Spinal cord (tissue), 9 donors: ENCODE measurements at regions not wholly inside any gene's neighbourhood (a gene's known extent, or its start where the extent isn't known, plus 50 kb on each side); places are given as distances from the start of the nearest gene placed in this dataset.

Experiments
- DNase-seq, 6 donors: peaks; one replicate each; pipeline versions ENCODE4 v3.0.0 to v3.0.0-alpha.2; 2013 to 2015; ENCODE audit warnings: low spot score in 6 of 6, low read depth in 4 of 6
- H3K27ac ChIP-seq: one replicate; pipeline ENCODE4 v1.5.1; 2013; ENCODE audit warnings: low read depth, low read length, control low read depth
- H3K27me3 ChIP-seq: one replicate; pipeline ENCODE4 v1.6.1; 2013; ENCODE audit warnings: low read length; ENCODE audit not compliant: control insufficient read depth, insufficient read depth
- H3K36me3 ChIP-seq: one replicate; pipeline ENCODE4 v1.6.1; 2013; ENCODE audit warnings: low read length; ENCODE audit not compliant: control insufficient read depth, insufficient read depth
- H3K4me1 ChIP-seq: one replicate; pipeline ENCODE4 v1.6.1; 2013; ENCODE audit warnings: low read length; ENCODE audit not compliant: control insufficient read depth, insufficient read depth
- H3K4me3 ChIP-seq: one replicate; pipeline ENCODE4 v1.5.1; 2013; ENCODE audit warnings: low read depth, low read length, control low read depth
- H3K9me3 ChIP-seq: one replicate; pipeline ENCODE4 v1.6.1; 2013; ENCODE audit warnings: low read length; ENCODE audit not compliant: control insufficient read depth, insufficient read depth
- WGBS: methylation state at CpG from one replicate; pipeline ENCODE4 v1.1.5; 2013; ENCODE audit warnings: missing lambda C conversion rate; ENCODE audit not compliant: insufficient coverage; 5-methylcytosine and 5-hydroxymethylcytosine counted together
- donor health status: healthy.

- no peak overlapping the region for H3K4me3 ChIP-seq
- no peak overlapping the region for H3K27ac ChIP-seq
- no peaks in the 10 kb centered on the region for H3K4me1 ChIP-seq
- H3K27me3 ChIP-seq: no peaks in the 10 kb centered on the region
- no peak for DNase-seq
- H3K36me3 ChIP-seq: no peaks in the 10 kb centered on the region
- WGBS: 100% methylated on average over 1 of the region's 4 CpGs
- no peaks in the 10 kb centered on the region for H3K9me3 ChIP-seq
Measured at GRCh38 chr18:60984510-60984909, 348.7 kb upstream of the CDH20 start.

GRCh38 chr18:60987963-60988362 is 345.3 kb upstream of the CDH20 start:
- no peak overlapping the region for H3K27ac ChIP-seq
- no peaks in the 10 kb centered on the region for H3K36me3 ChIP-seq
- no peaks in the 10 kb centered on the region for H3K27me3 ChIP-seq
- H3K4me1 ChIP-seq: no peaks in the 10 kb centered on the region
- no CpG with 5 or more reads among the region's 1 CpG for WGBS
- no peak for DNase-seq
- no peak overlapping the region for H3K4me3 ChIP-seq
- no peaks in the 10 kb centered on the region for H3K9me3 ChIP-seq

GRCh38 chr18:60996326-60996725 is 336.9 kb upstream of the CDH20 start:
- DNase-seq: no peak
- H3K4me3 ChIP-seq: no peak overlapping the region
- no peaks in the 10 kb centered on the region for H3K9me3 ChIP-seq
- WGBS: no CpG with 5 or more reads among the region's 1 CpG
- H3K36me3 ChIP-seq: no peaks in the 10 kb centered on the region
- no peaks in the 10 kb centered on the region for H3K27me3 ChIP-seq
- no peaks in the 10 kb centered on the region for H3K4me1 ChIP-seq
- no peak overlapping the region for H3K27ac ChIP-seq

GRCh38 chr18:60996822-60997221 is 336.4 kb upstream of the CDH20 start:
- H3K9me3 ChIP-seq: no peaks in the 10 kb centered on the region
- no peaks in the 10 kb centered on the region for H3K27me3 ChIP-seq
- 97% methylated on average over 4 of the region's 5 CpGs for WGBS
- H3K27ac ChIP-seq: no peak overlapping the region
- no peak overlapping the region for H3K4me3 ChIP-seq
- no peaks in the 10 kb centered on the region for H3K36me3 ChIP-seq
- no peak for DNase-seq
- no peaks in the 10 kb centered on the region for H3K4me1 ChIP-seq

GRCh38 chr18:61001138-61001537 is 332.1 kb upstream of the CDH20 start:
- no CpG with 5 or more reads among the region's 2 CpGs for WGBS
- Histone ChIP-seq H3K4me1 (no peaks in the 10 kb centered on the region), H3K36me3 (no peaks in the 10 kb centered on the region)

GRCh38 chr18:61006687-61007224 is 326.5 kb upstream of the CDH20 start:
- no peak overlapping the region for H3K27ac ChIP-seq
- no peaks in the 10 kb centered on the region for H3K9me3 ChIP-seq
- 92% methylated on average over 3 of the region's 4 CpGs for WGBS
- H3K4me3 ChIP-seq: no peak overlapping the region
- no peaks in the 10 kb centered on the region for H3K27me3 ChIP-seq
- no peaks in the 10 kb centered on the region for H3K4me1 ChIP-seq
- no peaks in the 10 kb centered on the region for H3K36me3 ChIP-seq
- DNase-seq: no peak

More at GRCh38 chr18:61001138-61001537, 332.1 kb upstream of the CDH20 start:
- no peaks in the 10 kb centered on the region for H3K9me3 ChIP-seq
- H3K27ac ChIP-seq: no peak overlapping the region
- H3K4me3 ChIP-seq: no peak overlapping the region
- H3K27me3 ChIP-seq: no peaks in the 10 kb centered on the region
- DNase-seq: no peak

GRCh38 chr18:61019338-61020301 is 313.6 kb upstream of the CDH20 start:
- H3K27ac ChIP-seq: no peak overlapping the region
- H3K4me1 ChIP-seq: no peaks in the 10 kb centered on the region
- H3K27me3 ChIP-seq: no peaks in the 10 kb centered on the region
- no CpG with 5 or more reads among the region's 3 CpGs for WGBS
- no peak overlapping the region for H3K4me3 ChIP-seq
- no peaks in the 10 kb centered on the region for H3K36me3 ChIP-seq
- DNase-seq: peak in 1 of 6 donors; percentile 49
- no peaks in the 10 kb centered on the region for H3K9me3 ChIP-seq

GRCh38 chr18:61025596-61025995 is 307.6 kb upstream of the CDH20 start:
- Histone ChIP-seq H3K36me3 (no peaks in the 10 kb centered on the region), H3K4me3 (no peak overlapping the region), H3K27ac (no peak overlapping the region), H3K4me1 (no peaks in the 10 kb centered on the region), H3K27me3 (no peaks in the 10 kb centered on the region), H3K9me3 (no peaks in the 10 kb centered on the region)
- DNase-seq: no peak
- WGBS: no CpG with 5 or more reads among the region's 1 CpG

- Histone ChIP-seq H3K4me3 (no peak overlapping the region), H3K27me3 (no peaks in the 10 kb centered on the region), H3K36me3 (no peaks in the 10 kb centered on the region), H3K4me1 (no peaks in the 10 kb centered on the region), H3K9me3 (no peaks in the 10 kb centered on the region), H3K27ac (no peak overlapping the region)
- DNase-seq: no peak
- WGBS: no CpG with 5 or more reads among the region's 2 CpGs
Measured at GRCh38 chr18:61031626-61032025, 301.6 kb upstream of the CDH20 start.

GRCh38 chr18:61034580-61034979 is 298.6 kb upstream of the CDH20 start:
- no peak for DNase-seq
- 100% methylated on average over 1 of the region's 2 CpGs for WGBS
- H3K27ac ChIP-seq: no peak overlapping the region
- H3K4me1 ChIP-seq: no peaks in the 10 kb centered on the region
- H3K4me3 ChIP-seq: no peak overlapping the region
- no peaks in the 10 kb centered on the region for H3K9me3 ChIP-seq
- H3K36me3 ChIP-seq: no peaks in the 10 kb centered on the region
- H3K27me3 ChIP-seq: no peaks in the 10 kb centered on the region
